ENCODE measurements at regions not wholly inside any gene's neighbourhood (a gene's known extent, or its start where the extent isn't known, plus 50 kb on each side); places are given as distances from the start of the nearest gene placed in this dataset.

- no peak for DNase-seq (ENCODE audit: low spot score)
- no peak overlapping the region for H3K27ac ChIP-seq
- no peak overlapping the region for H3K4me3 ChIP-seq
- TF ChIP-seq, protein P1, sequence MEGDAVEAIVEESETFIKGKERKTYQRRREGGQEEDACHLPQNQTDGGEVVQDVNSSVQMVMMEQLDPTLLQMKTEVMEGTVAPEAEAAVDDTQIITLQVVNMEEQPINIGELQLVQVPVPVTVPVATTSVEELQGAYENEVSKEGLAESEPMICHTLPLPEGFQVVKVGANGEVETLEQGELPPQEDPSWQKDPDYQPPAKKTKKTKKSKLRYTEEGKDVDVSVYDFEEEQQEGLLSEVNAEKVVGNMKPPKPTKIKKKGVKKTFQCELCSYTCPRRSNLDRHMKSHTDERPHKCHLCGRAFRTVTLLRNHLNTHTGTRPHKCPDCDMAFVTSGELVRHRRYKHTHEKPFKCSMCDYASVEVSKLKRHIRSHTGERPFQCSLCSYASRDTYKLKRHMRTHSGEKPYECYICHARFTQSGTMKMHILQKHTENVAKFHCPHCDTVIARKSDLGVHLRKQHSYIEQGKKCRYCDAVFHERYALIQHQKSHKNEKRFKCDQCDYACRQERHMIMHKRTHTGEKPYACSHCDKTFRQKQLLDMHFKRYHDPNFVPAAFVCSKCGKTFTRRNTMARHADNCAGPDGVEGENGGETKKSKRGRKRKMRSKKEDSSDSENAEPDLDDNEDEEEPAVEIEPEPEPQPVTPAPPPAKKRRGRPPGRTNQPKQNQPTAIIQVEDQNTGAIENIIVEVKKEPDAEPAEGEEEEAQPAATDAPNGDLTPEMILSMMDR (IDR thresholded peaks at IDR 0.05): no peak
Observed at GRCh38 chr2:66929632-66930338, 467.3 kb upstream of the ETAA1 start.

DNA sequence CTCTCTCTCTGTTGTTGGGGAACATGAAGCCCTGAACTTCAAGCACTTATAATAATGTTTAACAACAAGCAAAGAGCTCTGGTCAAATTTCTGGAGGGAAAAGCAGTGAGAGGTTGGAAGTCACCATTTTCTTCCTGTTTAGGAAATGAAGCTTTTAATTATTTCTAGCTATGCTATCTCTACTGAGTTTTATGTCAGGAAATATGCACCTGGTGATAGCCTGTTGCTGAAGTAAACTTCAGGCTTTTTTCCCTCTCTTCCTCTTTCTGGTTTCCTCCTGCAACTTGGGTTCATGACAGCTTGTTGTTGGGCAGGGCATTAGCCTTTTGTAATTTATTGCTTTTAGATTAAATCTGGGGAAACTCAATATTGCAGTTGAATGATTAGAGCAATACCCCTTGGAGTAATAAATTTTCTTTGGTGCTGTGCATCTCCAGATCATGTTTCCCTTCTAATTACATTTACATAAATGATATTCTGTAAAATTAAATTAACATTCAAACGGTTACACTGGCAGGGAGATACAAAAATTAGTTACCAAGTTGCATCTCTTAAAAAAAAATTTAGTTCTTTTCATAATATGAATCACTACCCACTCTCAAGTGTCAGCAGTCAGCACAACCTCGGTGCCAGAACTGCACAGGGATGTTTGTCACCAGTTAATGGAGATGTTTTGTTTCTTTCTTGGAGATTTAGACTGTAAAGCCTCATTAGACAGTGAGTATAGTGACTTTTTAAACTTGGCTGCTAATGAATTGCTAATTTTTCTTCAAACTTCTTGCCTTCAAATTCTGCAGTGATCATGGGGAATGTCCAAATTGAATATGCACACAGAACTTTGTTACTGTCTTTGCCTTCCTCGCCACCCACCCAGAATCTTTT is 466.6 kb upstream of the ETAA1 start:
- Histone ChIP-seq H3K27ac (no peak overlapping the region), H3K4me3 (no peak overlapping the region)
- TF ChIP-seq, protein P1 (IDR thresholded peaks at IDR 0.05): no peak
- DNase-seq (ENCODE audit: low spot score): no peak

- TF ChIP-seq, protein P1 (IDR thresholded peaks at IDR 0.05): no peak
- no peak overlapping the region for H3K4me3 ChIP-seq
- no peak overlapping the region for H3K27ac ChIP-seq
- no peak for DNase-seq (ENCODE audit: low spot score)
Observed at GRCh38 chr2:66938471-66938967, 458.6 kb upstream of the ETAA1 start.

DNA sequence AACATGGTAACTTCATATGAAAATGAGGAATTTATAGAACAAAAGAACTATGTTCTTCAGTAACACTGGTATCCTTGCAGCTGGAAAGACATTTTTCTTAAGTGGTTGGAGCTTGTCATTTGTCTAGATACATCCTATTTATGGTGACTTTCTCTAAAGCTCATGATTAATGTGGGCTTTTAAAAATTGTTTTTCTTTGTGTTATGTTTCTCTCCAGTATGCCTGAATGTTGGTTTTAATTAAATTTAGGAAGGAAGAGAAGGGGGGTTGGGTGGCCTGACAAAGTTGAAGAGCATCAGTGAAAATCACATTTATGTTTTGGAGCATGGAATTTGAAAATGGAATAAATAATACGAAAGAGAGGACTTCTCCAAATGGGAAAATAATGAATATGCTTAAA is 457.1 kb upstream of the ETAA1 start:
- TF ChIP-seq, protein P1 (IDR thresholded peaks at IDR 0.05): no peak
- no peak for DNase-seq (ENCODE audit: low spot score)
- H3K4me3 ChIP-seq: no peak overlapping the region
- no peak overlapping the region for H3K27ac ChIP-seq

DNA sequence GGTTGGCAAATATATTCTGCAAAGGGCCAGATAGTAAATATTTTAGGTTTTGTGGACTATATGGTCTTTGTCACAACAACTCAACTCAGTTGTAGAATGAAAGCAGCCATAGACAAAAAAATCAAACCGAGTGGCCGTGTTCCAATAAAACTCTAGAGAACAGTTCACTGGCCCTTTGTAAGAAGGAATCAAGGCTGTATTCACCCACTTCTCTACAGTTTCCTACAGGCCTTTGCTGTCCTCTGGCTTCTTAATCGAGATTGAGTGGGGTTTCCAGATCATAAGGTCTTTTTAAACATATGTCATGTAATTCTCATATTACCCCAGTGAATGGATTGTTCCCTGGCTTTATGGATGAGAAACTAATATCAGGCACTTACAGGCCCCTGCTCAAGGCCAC is 448.9 kb upstream of the ETAA1 start:
- no peak for DNase-seq (ENCODE audit: low spot score)
- Histone ChIP-seq H3K4me3 (no peak overlapping the region), H3K27ac (no peak overlapping the region)
- TF ChIP-seq, protein P1 (IDR thresholded peaks at IDR 0.05): no peak

- no peak for DNase-seq (ENCODE audit: low spot score)
- TF ChIP-seq, protein P1 (IDR thresholded peaks at IDR 0.05): no peak
- no peak overlapping the region for H3K4me3 ChIP-seq
- no peak overlapping the region for H3K27ac ChIP-seq
Observed at GRCh38 chr2:66957198-66957597, 439.9 kb upstream of the ETAA1 start.

Measured in coronary artery (tissue), 2 donors.